HEK293 (cell line): ENCODE measurements at regions not wholly inside any gene's neighbourhood (a gene's known extent, or its start where the extent isn't known, plus 50 kb on each side); places are given as distances from the start of the nearest gene placed in this dataset.

Source experiments
- CTCF ChIA-PET: fragments of 350-600 bp; formaldehyde crosslinking; extraction: SDS; loops from one replicate; lab custom pipeline; 2021; ENCODE audit warnings: antibody characterized with exemption; lab: Yijun Ruan, JAX
- POLR2A ChIA-PET: fragments of 300-600 bp; formaldehyde crosslinking; extraction: SDS; loops from one replicate; lab custom pipeline; 2020; ENCODE audit warnings: antibody characterized with exemption, inconsistent platforms; lab: Yijun Ruan, JAX
- H3K27ac ChIP-seq: fragments of 200-500 bp; sonication (Bioruptor generic); 2 replicates; pipeline ENCODE4 v1.5.1; 2014; ENCODE audit warnings: low read depth, low read length, control low read depth, inconsistent platforms; ENCODE audit errors: extremely low read depth
- H3K36me3 ChIP-seq, 2 experiments: fragments of 200-500 bp in 1 of 2; sonication (Bioruptor generic) in 1 of 2; 1 replicate in 1 of 2; 2 replicates in 1 of 2; pipeline ENCODE4 v1.5.1; 2014 to 2017; ENCODE audit warnings: inconsistent platforms in 2 of 2, low read length in 2 of 2; ENCODE audit not compliant: control insufficient read depth in 2 of 2, insufficient read depth in 1 of 2
- H3K4me1 ChIP-seq: fragments of 200-500 bp; sonication (Bioruptor generic); 2 replicates; pipeline ENCODE4 v1.5.1; 2014; ENCODE audit warnings: mild to moderate bottlenecking, low read length, inconsistent platforms; ENCODE audit not compliant: control insufficient read depth, insufficient read depth
- H3K4me3 ChIP-seq: 2 replicates; pipeline ENCODE4 v1.5.1; 2011; ENCODE audit warnings: low read depth, mild to moderate bottlenecking, control low read depth, low read length, moderate library complexity
- H3K9me3 ChIP-seq: fragments of 200-500 bp; sonication (Bioruptor generic); 2 replicates; pipeline ENCODE4 v1.5.1; 2014; ENCODE audit warnings: low read depth, low read length, inconsistent platforms; ENCODE audit not compliant: control insufficient read depth, insufficient read depth
- AEBP2 ChIP-seq: fragments of 450-650 bp; formaldehyde crosslinking; IDR thresholded peaks from 2 replicates; pipeline ENCODE4 v1.5.1; 2016; ENCODE audit warnings: missing biosample characterization, missing genetic modification characterization, borderline replicate concordance
- FEZF1 ChIP-seq: fragments of 450-650 bp; formaldehyde crosslinking; IDR thresholded peaks from 2 replicates; pipeline ENCODE4 v1.5.1; 2016; ENCODE audit warnings: missing biosample characterization, missing genetic modification characterization
- INSM2 ChIP-seq: fragments of 450-650 bp; formaldehyde crosslinking; IDR thresholded peaks from 2 replicates; pipeline ENCODE4 v1.5.1; 2016; ENCODE audit warnings: missing biosample characterization, missing genetic modification characterization
- KLF9 ChIP-seq: fragments of 450-650 bp; formaldehyde crosslinking; IDR thresholded peaks from 2 replicates; pipeline ENCODE4 v1.5.1; 2016; ENCODE audit warnings: missing biosample characterization, missing genetic modification characterization, low read depth
- OVOL3 ChIP-seq: fragments of 450-650 bp; formaldehyde crosslinking; IDR thresholded peaks from 2 replicates; pipeline ENCODE4 v1.5.1; 2016; ENCODE audit warnings: missing biosample characterization, missing genetic modification characterization
- ZBTB48 ChIP-seq: fragments of 450-650 bp; formaldehyde crosslinking; IDR thresholded peaks from 2 replicates; pipeline ENCODE4 v1.5.1; 2016; ENCODE audit warnings: missing biosample characterization, missing genetic modification characterization
- ZFHX2 ChIP-seq: fragments of 450-650 bp; formaldehyde crosslinking; conservative IDR thresholded peaks from 2 replicates; pipeline ENCODE4 v1.5.1; 2016; ENCODE audit warnings: missing biosample characterization, missing genetic modification characterization
- ZNF133 ChIP-seq: fragments of 450-650 bp; formaldehyde crosslinking; IDR thresholded peaks from 2 replicates; pipeline ENCODE4 v1.5.1; 2016; ENCODE audit warnings: missing biosample characterization, missing genetic modification characterization
- ZNF155 ChIP-seq: fragments of 450-650 bp; formaldehyde crosslinking; IDR thresholded peaks from 2 replicates; pipeline ENCODE4 v1.5.1; 2016; ENCODE audit warnings: missing biosample characterization, missing genetic modification characterization
- ZNF19 ChIP-seq: fragments of 450-650 bp; formaldehyde crosslinking; IDR thresholded peaks from 2 replicates; pipeline ENCODE4; 2016; ENCODE audit warnings: missing biosample characterization, missing genetic modification characterization, low read depth
- ZNF223 ChIP-seq: fragments of 450-650 bp; formaldehyde crosslinking; IDR thresholded peaks from 2 replicates; pipeline ENCODE4 v1.5.1; 2016; ENCODE audit warnings: missing biosample characterization, missing genetic modification characterization
- ZNF23 ChIP-seq: fragments of 450-650 bp; formaldehyde crosslinking; IDR thresholded peaks from 2 replicates; pipeline ENCODE4 v1.5.1; 2016; ENCODE audit warnings: missing biosample characterization, missing genetic modification characterization, borderline replicate concordance
- ZNF274 ChIP-seq, 2 experiments: fragments of 200-500 bp in 1 of 2; fragments of 450-650 bp in 1 of 2; sonication (Bioruptor generic) in 1 of 2; formaldehyde crosslinking in 1 of 2; IDR thresholded peaks; 2 replicates each; pipeline versions ENCODE4 v1.5.1 to v1.6.1; 2014 to 2016; ENCODE audit warnings: borderline replicate concordance in 1 of 2, inconsistent platforms in 1 of 2, low read length in 1 of 2, missing biosample characterization in 1 of 2, missing genetic modification characterization in 1 of 2
- ZNF362 ChIP-seq: fragments of 450-650 bp; formaldehyde crosslinking; IDR thresholded peaks from 2 replicates; pipeline ENCODE4 v1.5.1; 2016; ENCODE audit warnings: missing biosample characterization, missing genetic modification characterization
- ZNF366 ChIP-seq: fragments of 450-650 bp; formaldehyde crosslinking; conservative IDR thresholded peaks from 2 replicates; pipeline ENCODE4 v1.5.1; 2016; ENCODE audit warnings: missing biosample characterization, missing genetic modification characterization
- ZNF529 ChIP-seq: fragments of 450-650 bp; formaldehyde crosslinking; IDR thresholded peaks from 2 replicates; pipeline ENCODE4 v1.5.1; 2017; ENCODE audit warnings: missing genetic modification characterization, missing biosample characterization; ENCODE audit not compliant: insufficient replicate concordance
- ZNF530 ChIP-seq: fragments of 450-650 bp; formaldehyde crosslinking; IDR thresholded peaks from 2 replicates; pipeline ENCODE4 v1.5.1; 2016; ENCODE audit warnings: low read depth, missing biosample characterization, missing genetic modification characterization
- ZNF596 ChIP-seq: fragments of 450-650 bp; IDR thresholded peaks from 2 replicates; pipeline ENCODE4 v1.5.0; 2018; ENCODE audit warnings: missing biosample characterization, mild to moderate bottlenecking, missing genetic modification characterization, moderate library complexity
- ZNF747 ChIP-seq: fragments of 450-650 bp; formaldehyde crosslinking; IDR thresholded peaks from 2 replicates; pipeline ENCODE4 v1.5.1; 2016; ENCODE audit warnings: missing biosample characterization, missing genetic modification characterization
- ZNF792 ChIP-seq: fragments of 450-650 bp; formaldehyde crosslinking; IDR thresholded peaks from 2 replicates; pipeline ENCODE4 v1.5.1; 2016; ENCODE audit warnings: missing biosample characterization, missing genetic modification characterization
- TF ChIP-seq, protein P1 (sequence below): fragments of 450-650 bp; IDR thresholded peaks from 2 replicates; pipeline ENCODE4 v1.5.1; 2018; ENCODE audit warnings: missing biosample characterization, missing genetic modification characterization

GRCh38 chr6:147695819-147696218, 187.3 kb downstream of the SAMD5 start (continued):
- TF ChIP-seq ZNF596 (tag by site-specific recombination) (no peak), ZBTB48 (tag by site-specific recombination) (no peak)

- H3K4me3 ChIP-seq = no peak overlapping the region
- H3K36me3 ChIP-seq = no peaks in the 10 kb centered on the region
- TF ChIP-seq ZNF362 (tag by site-specific recombination) (no peak), ZNF529 (no peak), OVOL3 (no peak), ZNF274 (IDR thresholded peaks at IDR 0.05; ENCODE audit: low read length) (no peak), ZNF274 (tag by site-specific recombination; IDR thresholded peaks at IDR 0.05; ENCODE audit: borderline replicate concordance) (no peak), ZNF19 (tag by site-specific recombination) (no peak), FEZF1 (no peak), ZNF133 (tag by site-specific recombination) (no peak), ZNF23 (tag by site-specific recombination) (no peak), KLF9 (tag by site-specific recombination) (no peak), ZNF223 (tag by site-specific recombination) (no peak), ZNF530 (tag by site-specific recombination) (no peak), INSM2 (no peak), ZNF596 (tag by site-specific recombination) (no peak), ZNF155 (tag by site-specific recombination) (no peak), ZNF747 (tag by site-specific recombination) (no peak), ZNF792 (no peak), ZNF366 (tag by site-specific recombination) (no peak), ZFHX2 (tag by site-specific recombination) (no peak), AEBP2 (tag by site-specific recombination) (no peak)
- TF ChIP-seq, protein P1, sequence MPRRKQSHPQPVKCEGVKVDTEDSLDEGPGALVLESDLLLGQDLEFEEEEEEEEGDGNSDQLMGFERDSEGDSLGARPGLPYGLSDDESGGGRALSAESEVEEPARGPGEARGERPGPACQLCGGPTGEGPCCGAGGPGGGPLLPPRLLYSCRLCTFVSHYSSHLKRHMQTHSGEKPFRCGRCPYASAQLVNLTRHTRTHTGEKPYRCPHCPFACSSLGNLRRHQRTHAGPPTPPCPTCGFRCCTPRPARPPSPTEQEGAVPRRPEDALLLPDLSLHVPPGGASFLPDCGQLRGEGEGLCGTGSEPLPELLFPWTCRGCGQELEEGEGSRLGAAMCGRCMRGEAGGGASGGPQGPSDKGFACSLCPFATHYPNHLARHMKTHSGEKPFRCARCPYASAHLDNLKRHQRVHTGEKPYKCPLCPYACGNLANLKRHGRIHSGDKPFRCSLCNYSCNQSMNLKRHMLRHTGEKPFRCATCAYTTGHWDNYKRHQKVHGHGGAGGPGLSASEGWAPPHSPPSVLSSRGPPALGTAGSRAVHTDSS (tag by site-specific recombination) = no peak
- H3K4me1 ChIP-seq = peaks cover 4% of the 10 kb centered on the region; the same call in 1 of the 2 replicates
- ChIA-PET CTCF (interaction anchor here (1.2 kb wide), 1 partner anchor 192 kb away, joined by 5 read pairs; no protein-coding TSS in a partner anchor), POLR2A (no interaction called here)
- H3K9me3 ChIP-seq = no peaks in the 10 kb centered on the region
- H3K27ac ChIP-seq = no peak overlapping the region
These were observed 190.7 kb downstream of the SAMD5 start for GRCh38 chr6:147699140-147699539.
